ENCODE measurements at regions not wholly inside any gene's neighbourhood (a gene's known extent, or its start where the extent isn't known, plus 50 kb on each side); places are given as distances from the start of the nearest gene placed in this dataset.

- no peak for TF ChIP-seq CTCF (IDR thresholded peaks at IDR 0.05)
- TF ChIP-seq POLR2A (IDR thresholded peaks at IDR 0.05): no peak
These were observed 210.8 kb upstream of the SEMA6D start for GRCh38 chr15:47506329-47507100.

Measured in body of pancreas (tissue), 4 donors.